SU-DHL-6 (cell line): ENCODE measurements at regions not wholly inside any gene's neighbourhood (a gene's known extent, or its start where the extent isn't known, plus 50 kb on each side); places are given as distances from the start of the nearest gene placed in this dataset.

Experiments used
- H2AFZ ChIP-seq: fragments of 200-600 bp; sonication (generic); 2 replicates; pipeline ENCODE4 v1.6.1; 2014; ENCODE audit warnings: low read depth, mild to moderate bottlenecking, moderate library complexity, mixed read lengths, antibody characterized with exemption, low read length; ENCODE audit not compliant: severe bottlenecking
- H3F3A ChIP-seq: fragments of 200-600 bp; shearing (Covaris generic); 2 replicates; pipeline ENCODE4 v1.6.0; 2016; ENCODE audit warnings: antibody characterized with exemption, mild to moderate bottlenecking; ENCODE audit not compliant: insufficient read depth
- H3K27ac ChIP-seq: fragments of 200-600 bp; sonication (generic); 2 replicates; pipeline ENCODE4 v1.5.1; 2016; ENCODE audit warnings: low read depth, mild to moderate bottlenecking, low read length, moderate library complexity, mixed read lengths
- H3K27me3 ChIP-seq: fragments of 200-600 bp; sonication (generic), shearing (Covaris generic); 2 replicates; pipeline ENCODE4 v1.6.0; 2014; ENCODE audit warnings: mild to moderate bottlenecking, low read length
- H3K36me3 ChIP-seq: fragments of 200-600 bp; sonication (generic); 2 replicates; pipeline ENCODE4 v1.6.1; 2014; ENCODE audit warnings: mild to moderate bottlenecking, low read length, mixed read lengths
- H3K4me2 ChIP-seq: fragments of 300-600, 200-600 bp; shearing (Covaris generic), sonication (generic); 2 replicates; pipeline ENCODE4 v1.6.0; 2014; ENCODE audit warnings: low read length, low read depth, mild to moderate bottlenecking; ENCODE audit not compliant: poor library complexity, severe bottlenecking
- H3K4me3 ChIP-seq: fragments of 200-600 bp; sonication (generic); 2 replicates; pipeline ENCODE4 v1.5.1; 2014; ENCODE audit warnings: antibody characterized with exemption, low read length, mild to moderate bottlenecking, mixed read lengths; ENCODE audit not compliant: insufficient read depth, poor library complexity, severe bottlenecking
- H3K79me2 ChIP-seq: fragments of 200-600 bp; sonication (generic); 2 replicates; pipeline ENCODE4 v1.6.1; 2014; ENCODE audit warnings: mild to moderate bottlenecking, low read length, moderate library complexity; ENCODE audit not compliant: insufficient read depth
- H3K9ac ChIP-seq: fragments of 200-600 bp; sonication (generic); 2 replicates; pipeline ENCODE4 v1.7.0; 2014; ENCODE audit warnings: mild to moderate bottlenecking, low read length
- H3K9me2 ChIP-seq: fragments of 200-600 bp; sonication (generic); replicated peaks from 2 replicates; pipeline ENCODE4 v1.6.1; 2014; ENCODE audit warnings: low read length; ENCODE audit not compliant: insufficient read depth
- H3K9me3 ChIP-seq: fragments of 200-600 bp; sonication (generic); 2 replicates; pipeline ENCODE4 v1.6.1; 2014; ENCODE audit warnings: low read length, mixed read lengths; ENCODE audit not compliant: insufficient read depth
- H4K20me1 ChIP-seq: fragments of 200-600 bp; sonication (generic); 2 replicates; pipeline ENCODE4 v1.6.1; 2014; ENCODE audit warnings: low read depth, mild to moderate bottlenecking, antibody characterized with exemption, low read length, moderate library complexity, mixed read lengths
- CTCF ChIP-seq: fragments of 200-600 bp; sonication (generic); IDR thresholded peaks from one replicate; pipeline ENCODE4 v1.5.1; 2017; ENCODE audit warnings: antibody characterized with exemption, mild to moderate bottlenecking, low read length, moderate library complexity; ENCODE audit not compliant: insufficient read depth, poor library complexity, severe bottlenecking
- EZH2phosphoT487 ChIP-seq: fragments of 200-600 bp; sonication (generic), shearing (Covaris generic); conservative IDR thresholded peaks from 2 replicates; pipeline ENCODE4 v1.6.1; 2018; ENCODE audit warnings: mild to moderate bottlenecking, antibody characterized with exemption, low read length, moderate library complexity, mixed read lengths

- H4K20me1 ChIP-seq = no peaks in the 10 kb centered on the region
- H3K36me3 ChIP-seq = no peaks in the 10 kb centered on the region
- no peaks in the 10 kb centered on the region for H3F3A ChIP-seq
- H3K27ac ChIP-seq = no peak overlapping the region
- H3K9me3 ChIP-seq = no peaks in the 10 kb centered on the region
- H3K79me2 ChIP-seq = no peaks in the 10 kb centered on the region
- no peak overlapping the region for H2AFZ ChIP-seq
- no peak overlapping the region for H3K4me2 ChIP-seq
- no peaks in the 10 kb centered on the region for H3K27me3 ChIP-seq
- H3K9ac ChIP-seq = no peak overlapping the region
- H3K9me2 ChIP-seq = no peaks in the 10 kb centered on the region
- no peak overlapping the region for H3K4me3 ChIP-seq
- TF ChIP-seq CTCF = no peak
- no peak for TF ChIP-seq EZH2phosphoT487
These were observed 477.1 kb upstream of the NR2F2 start for GRCh38 chr15:95853350-95853749.

GRCh38 chr15:95857124-95857757, 473.3 kb upstream of the NR2F2 start:
- Histone ChIP-seq H3K4me2 (no peak overlapping the region), H3K9me3 (no peaks in the 10 kb centered on the region), H3K4me3 (no peak overlapping the region), H4K20me1 (no peaks in the 10 kb centered on the region), H3K9ac (no peak overlapping the region), H2AFZ (no peak overlapping the region), H3K27ac (no peak overlapping the region), H3K36me3 (no peaks in the 10 kb centered on the region), H3F3A (no peaks in the 10 kb centered on the region), H3K27me3 (no peaks in the 10 kb centered on the region), H3K9me2 (no peaks in the 10 kb centered on the region), H3K79me2 (no peaks in the 10 kb centered on the region)
- TF ChIP-seq CTCF (no peak), EZH2phosphoT487 (no peak)

- Histone ChIP-seq H3K4me3 (no peak overlapping the region), H3K9me3 (no peaks in the 10 kb centered on the region), H3K79me2 (no peaks in the 10 kb centered on the region), H3K4me2 (no peak overlapping the region), H3F3A (no peaks in the 10 kb centered on the region), H3K27ac (no peak overlapping the region), H2AFZ (no peak overlapping the region), H4K20me1 (no peaks in the 10 kb centered on the region), H3K9me2 (no peaks in the 10 kb centered on the region), H3K27me3 (no peaks in the 10 kb centered on the region), H3K9ac (no peak overlapping the region), H3K36me3 (no peaks in the 10 kb centered on the region)
- TF ChIP-seq CTCF = no peak
- no peak for TF ChIP-seq EZH2phosphoT487
These were observed 472.7 kb upstream of the NR2F2 start for GRCh38 chr15:95857758-95858157.
